Epidermal melanocyte (primary cell): ENCODE measurements at regions not wholly inside any gene's neighbourhood (a gene's known extent, or its start where the extent isn't known, plus 50 kb on each side); places are given as distances from the start of the nearest gene placed in this dataset.
"Not testable (repeated sequence)": the region's sequence is repeated elsewhere in the genome, so short reads cannot be mapped to it uniquely, and the experiment has no call there.

Source experiments
- DNase-seq: peaks from one replicate; pipeline ENCODE4 v3.0.0; 2011; ENCODE audit warnings: low spot score; ENCODE audit not compliant: insufficient read length

DNA sequence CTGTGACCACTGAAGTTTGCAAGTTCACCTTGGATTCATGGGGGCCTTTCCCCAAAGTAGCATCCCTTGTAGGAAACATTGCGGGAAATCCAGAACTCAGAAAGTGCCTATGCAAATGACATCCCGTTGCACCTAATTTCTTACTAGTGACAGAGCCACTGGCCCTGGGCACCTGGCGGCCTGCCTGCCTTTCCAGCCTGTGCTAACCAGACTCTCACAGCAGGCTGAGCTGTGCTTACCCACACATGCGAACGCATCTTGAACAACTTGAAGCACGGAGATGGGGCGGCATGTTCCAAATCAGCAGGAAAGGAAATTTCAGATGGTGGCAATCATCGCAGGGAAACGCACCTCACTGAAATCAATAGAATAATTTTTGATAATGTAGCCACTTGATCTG is 405.8 kb downstream of the TMEM182 start:
- DNase-seq: no peak

GRCh38 chr2:103169861-103170260 is 408.0 kb downstream of the TMEM182 start:
- no peak for DNase-seq

DNA sequence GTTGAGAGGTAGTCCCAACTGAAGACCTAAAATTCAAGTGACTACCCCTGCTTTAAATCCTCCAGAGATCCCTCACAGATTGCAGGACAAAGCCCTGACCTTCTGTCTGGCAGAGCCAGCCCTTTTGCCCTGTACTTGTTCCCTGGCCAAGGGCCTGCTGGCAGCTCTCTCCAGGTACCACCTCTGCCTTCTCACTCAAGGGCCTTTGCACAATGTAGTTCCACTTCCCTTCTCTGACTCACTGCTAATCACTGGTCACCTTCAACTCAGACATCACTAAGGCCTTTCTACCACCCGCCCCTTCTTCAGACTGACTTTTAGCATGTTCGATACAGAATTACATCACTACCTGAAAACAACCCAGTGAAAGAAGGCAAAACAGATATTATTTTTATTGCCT is 411.0 kb downstream of the TMEM182 start:
- no peak for DNase-seq

- DNase-seq: no peak
These were observed 412.9 kb downstream of the TMEM182 start for GRCh38 chr2:103174711-103175110.

- DNase-seq: no peak
These were observed 414.6 kb downstream of the TMEM182 start for GRCh38 chr2:103176294-103176915.

DNA sequence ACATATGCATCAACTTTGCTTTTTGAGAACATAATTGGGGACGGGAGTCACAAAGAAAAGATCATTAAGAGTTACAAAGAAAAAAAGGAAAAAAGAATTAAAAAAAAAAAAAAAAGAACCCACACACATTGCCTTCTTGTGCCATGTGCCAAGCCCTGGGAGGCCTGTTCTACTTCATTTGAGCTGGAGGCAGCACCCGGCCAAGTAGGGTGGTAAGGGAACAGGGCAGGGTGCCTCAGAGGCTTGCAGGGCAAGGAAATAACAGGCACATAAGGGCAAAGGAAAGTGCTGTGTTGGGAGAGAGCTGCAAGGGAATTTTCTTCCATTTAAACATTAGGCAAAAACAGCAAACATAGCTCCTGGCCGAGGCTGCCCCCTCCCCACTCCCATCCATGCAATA is 418.0 kb downstream of the TMEM182 start:
- no peak for DNase-seq

DNA sequence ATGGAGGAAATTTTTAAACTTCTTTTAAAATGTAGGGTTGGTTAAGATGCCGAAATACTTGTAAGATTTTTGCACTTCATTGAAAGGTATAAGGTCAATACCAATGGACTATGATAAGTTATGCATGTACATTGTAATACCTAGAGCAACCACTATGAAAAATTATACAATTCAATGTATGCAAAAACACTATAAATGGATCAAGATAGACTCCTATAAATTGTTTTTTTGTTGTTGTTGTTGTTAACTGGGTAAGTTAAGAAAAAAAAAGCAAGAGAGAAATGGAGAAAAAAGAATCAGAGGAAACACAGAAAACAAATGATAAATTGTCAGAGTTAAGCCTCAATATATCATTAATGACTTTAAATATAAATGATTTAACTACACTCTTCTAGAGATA is 421.2 kb downstream of the TMEM182 start:
- no peak for DNase-seq

GRCh38 chr2:103196802-103197201 is 435.0 kb downstream of the TMEM182 start:
- no peak for DNase-seq

DNA sequence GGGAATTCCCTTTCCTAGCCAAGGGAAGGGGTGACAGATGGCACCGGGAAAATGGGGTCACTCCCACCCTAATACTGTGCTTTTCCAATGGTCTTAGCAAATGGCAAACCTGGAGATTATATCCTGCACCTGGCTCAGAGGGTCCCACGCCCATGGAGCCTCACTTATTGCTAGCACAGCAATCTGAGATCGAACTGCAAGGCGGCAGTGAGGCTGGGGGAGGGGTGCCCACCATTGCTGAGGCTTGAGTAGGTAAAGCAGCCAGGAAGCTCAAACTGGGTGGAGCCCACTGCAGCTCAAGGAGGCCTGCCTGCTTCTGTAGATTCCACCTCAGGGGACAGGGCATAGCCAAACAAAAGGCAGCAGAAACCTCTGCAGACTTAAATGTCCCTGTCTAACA is 438.9 kb downstream of the TMEM182 start:
- DNase-seq: not testable (repeated sequence)

DNA sequence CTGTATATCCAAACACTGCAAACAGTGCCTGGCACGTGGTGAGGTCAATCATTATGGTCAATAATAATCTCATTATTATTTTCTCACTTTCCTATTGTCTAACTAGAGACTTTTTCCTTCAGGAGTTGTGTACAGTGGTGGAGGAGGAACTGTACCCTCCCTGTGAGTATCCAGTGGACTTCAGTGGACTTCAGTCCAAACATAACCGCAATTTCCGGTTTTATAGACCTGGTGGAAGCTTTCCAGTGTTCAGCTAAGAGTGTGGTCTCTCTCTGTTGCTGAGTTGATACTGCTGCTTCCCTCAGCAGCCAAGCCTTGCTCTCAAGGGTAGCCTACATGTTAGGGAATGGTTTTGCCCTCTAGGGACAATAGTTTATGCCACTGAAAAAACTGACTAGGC is 447.1 kb downstream of the TMEM182 start:
- DNase-seq: no peak

DNA sequence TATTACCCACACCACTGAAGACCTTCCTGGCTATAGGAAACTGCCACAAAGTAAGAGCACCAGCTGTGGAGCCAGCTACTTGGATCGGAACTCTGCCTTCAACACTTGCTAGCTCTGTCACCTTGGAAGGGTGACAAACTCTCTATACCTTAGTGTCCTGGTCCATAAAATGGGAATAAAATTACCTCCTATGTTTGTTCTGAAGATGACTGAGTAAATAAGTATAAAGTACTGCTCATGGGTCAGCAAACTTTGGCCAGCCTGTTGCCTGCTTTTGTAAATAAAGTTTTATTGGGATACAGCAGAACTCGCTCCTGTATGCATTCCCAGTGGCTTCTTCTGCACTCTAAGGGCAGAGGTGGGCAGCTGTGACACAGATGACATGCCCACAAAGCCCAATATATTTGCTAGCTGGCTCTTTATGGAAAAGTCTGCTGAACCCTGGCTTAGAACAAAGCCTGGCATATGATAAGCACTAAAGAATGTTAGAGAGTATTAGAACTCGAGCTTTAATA is 451.3 kb downstream of the TMEM182 start:
- DNase-seq: no peak

DNA sequence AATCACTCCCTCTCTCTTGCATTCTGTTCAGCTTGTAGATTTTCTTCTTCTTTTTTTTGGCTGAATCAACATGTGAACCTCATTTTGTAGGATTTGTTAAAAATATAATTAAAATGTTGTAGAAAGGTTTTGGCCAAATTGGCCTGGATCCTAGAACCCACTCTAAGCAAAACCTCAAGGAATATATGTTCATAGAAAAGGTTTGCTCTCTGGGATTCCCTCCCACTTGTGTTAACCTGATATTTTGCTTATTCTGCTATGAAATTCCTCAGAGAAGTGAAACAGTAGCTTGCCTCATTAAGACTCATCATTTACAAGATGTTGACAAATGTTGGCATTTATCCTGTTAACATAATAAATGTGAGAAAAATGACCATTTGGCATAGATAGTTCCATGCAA is 456.7 kb downstream of the TMEM182 start:
- no peak for DNase-seq

DNA sequence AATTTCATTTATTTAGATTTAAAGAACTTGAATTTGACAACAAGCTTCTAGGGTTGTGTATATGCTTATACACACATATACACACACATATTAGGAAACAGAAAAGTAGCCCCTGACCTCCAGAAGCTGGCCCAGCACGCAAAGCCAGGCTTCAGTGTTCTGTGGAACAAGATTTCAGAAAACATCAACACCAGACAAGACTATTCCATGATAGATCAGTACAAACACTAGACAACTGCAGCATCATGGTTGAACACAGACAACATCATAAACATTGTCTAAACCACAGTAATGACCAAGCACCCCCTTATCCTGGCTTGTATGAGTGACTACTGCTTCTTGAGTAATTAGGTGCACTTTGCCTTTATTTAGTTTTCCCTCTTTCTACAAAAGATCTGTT is 457.6 kb downstream of the TMEM182 start:
- DNase-seq: no peak

DNA sequence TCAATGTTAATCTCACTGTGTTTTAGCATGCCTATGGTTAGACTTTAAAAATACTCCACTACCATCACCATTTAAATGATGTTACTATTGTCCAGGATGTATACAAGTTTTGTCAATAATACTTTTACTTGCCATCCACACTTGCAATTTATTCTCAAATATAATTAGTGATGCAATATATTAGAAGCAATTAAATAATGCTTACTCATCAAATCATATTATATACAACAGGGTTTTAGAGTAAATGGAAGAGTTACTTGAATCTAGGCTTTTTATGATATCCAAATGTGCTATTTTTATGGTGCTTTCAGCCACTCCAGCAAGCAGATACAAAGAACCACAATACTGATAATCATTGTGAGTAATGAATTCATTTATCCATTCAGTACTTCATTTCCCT is 461.1 kb downstream of the TMEM182 start:
- DNase-seq: no peak

GRCh38 chr2:103230796-103231195 is 469.0 kb downstream of the TMEM182 start:
- no peak for DNase-seq

DNA sequence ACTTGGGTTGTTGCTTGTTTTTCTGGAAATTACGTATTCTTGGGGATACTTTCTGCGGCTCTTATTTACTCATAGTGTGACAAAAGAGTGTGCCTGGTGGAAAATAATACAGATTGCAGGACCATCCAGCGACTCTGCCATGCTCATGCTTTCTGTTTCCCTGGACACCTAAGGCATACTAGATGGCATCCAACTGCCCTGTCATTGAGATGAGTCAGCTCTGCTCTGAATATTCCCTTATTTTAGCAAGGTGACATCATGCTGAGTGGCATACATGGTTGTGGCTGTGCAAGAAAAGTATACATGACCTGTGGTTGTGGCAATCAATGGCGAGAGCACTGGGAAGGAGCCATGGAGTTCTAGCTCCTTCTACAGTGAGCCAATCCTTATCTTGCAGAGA is 471.0 kb downstream of the TMEM182 start:
- no peak for DNase-seq

DNA sequence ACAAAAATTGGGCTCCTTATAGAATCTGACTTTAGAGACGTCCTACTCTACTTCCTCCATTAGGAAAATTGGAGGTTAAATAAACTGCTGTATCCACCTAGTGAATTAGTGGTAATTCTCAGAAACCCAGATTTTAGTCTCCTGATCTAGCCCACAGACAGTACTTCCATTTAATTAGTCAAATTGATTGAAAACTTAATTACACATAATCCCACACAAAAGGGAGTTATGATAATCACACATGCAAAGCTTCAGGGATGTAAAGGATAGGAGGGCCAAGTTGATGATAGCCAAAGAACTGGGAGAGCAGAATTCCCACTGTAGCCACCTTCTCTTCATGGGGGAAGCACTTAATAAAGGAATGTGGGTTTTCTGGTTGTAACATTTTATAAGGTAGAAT is 471.9 kb downstream of the TMEM182 start:
- DNase-seq: no peak

DNA sequence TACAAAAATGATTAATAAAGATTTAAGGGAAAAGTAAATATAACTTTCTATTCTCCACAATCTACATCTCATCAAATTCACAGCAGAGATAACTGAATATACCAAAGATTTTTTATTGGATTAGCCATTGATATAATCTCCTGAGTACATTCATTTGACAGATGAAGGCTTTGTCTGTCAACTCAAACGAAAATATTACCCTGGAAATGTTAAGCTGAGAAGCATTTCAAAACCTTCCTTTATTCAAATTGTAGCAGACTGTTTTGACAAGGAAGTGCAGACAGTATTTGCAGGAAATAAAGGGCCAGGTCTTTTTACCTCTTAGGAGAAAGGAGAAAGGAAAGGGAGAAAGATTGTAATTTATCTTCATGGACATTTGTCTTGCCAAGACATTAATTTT is 473.5 kb downstream of the TMEM182 start:
- DNase-seq: no peak

DNA sequence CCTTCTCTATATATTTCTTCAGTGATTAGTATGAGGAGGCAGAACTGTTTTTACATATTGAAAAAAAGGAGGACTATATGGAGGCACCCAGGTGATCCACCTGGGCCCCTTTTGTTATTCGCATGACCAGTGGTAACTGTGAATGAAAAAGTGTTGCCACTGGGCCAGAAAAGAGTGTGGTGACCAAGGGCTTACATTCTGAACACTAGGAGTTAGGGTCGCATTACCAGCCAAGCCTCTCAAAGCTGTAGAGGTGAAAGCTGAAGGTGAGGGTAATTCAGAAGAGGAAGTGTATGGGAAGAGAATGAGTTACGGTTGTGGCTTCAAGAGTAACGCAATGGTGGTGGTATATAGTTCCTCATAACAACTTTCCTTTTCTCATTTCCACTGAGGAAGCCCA is 487.6 kb downstream of the TMEM182 start:
- DNase-seq: no peak

DNA sequence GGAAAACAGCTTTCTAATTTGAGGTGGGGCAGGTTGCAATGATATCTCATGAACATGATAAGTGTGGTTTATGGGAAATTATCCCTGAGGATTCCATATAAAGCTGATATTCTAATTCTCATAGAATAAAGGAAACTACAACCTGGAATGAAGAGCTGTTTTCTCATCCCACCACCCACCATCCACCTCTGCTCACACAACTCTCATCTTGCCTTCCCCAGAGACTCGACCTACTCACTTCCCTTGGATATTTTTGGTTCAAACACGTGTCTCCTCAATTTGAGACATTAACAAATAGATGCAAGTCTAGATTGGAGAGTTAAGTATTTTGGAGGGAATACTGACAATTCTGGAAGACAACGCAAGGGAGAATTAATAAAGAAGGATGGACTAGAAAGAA is 490.9 kb downstream of the TMEM182 start:
- DNase-seq: no peak

- DNase-seq: no peak
These were observed 492.8 kb downstream of the TMEM182 start for GRCh38 chr2:103254611-103255010.

DNA sequence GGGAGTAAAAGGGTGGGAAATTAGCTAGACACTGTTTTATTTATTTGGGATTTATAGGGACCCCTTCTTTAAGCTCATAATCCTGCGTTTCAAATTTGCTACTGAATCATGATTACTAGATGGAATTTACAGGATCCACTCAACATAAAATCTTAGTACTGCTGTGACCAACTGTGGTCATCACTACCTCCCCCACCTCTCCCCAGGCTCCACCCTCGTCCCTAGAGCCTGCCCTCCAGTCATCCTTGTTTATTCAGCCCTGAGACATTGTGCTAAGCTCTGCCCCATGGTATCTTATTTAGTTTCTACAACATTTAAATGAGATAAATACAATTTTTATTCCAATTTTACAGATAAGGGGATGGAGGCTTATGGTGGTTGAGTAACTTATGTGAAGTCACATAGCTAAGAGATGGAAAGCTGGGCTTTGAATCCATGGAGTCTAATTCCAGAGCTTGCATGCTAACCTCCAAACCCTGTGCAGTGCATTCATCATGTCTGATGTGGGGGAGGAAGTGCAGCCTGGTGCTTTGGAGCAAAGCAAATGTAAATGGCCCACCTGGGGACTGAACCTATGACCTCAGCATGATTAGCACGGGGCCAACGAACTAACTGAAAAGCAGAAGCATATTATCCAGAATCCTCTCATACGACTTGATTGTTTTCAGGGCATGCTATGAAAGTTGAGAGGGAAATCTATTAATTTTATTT is 502.4 kb downstream of the TMEM182 start:
- no peak for DNase-seq

- no peak for DNase-seq
These were observed 503.7 kb downstream of the TMEM182 start for GRCh38 chr2:103265521-103265920.
